ENCODE measurements at regions not wholly inside any gene's neighbourhood (a gene's known extent, or its start where the extent isn't known, plus 50 kb on each side); places are given as distances from the start of the nearest gene placed in this dataset.

DNA sequence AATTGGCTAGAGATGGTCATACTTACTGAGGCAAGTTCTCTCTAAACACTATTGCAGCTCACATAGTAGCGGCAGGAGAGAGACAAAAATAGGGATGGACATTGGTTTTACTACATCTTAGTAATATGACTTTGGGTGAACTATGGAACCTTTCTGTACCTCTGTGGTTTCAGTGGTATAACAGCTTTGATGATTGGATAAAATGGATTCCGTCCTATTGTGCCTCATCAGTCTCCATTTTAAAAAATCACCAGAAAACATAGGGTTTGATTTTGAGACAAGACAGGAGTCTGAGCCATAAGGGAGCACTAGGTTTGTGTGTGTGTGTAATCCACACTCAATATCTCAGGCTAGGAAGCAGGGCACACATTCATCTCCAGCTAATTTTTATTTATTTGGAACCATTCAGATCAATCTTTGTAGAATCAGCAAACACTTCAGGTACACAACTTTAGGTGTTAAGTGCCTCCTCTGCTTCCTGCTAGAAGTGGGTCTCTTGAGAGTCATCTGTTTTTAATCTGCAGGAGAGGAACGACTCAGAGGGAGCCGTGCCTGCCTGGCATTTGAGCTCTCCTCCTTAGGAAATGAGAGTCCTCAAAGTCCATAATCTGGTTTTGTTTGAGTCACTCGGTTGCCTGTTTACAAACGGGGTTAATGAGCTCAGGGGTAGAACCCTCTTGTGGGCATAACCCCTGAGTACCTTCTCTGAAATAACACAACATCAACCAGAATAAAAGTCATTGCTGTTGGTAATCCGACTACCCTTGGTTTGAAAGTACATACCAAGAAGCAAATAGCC is 238.5 kb upstream of the BOD1L1 start:
- H3K4me1 ChIP-seq (ENCODE audit: insufficient read depth, low read length): no peaks in the 10 kb centered on the region
- H3K36me3 ChIP-seq (ENCODE audit: insufficient read depth, low read length): no peaks in the 10 kb centered on the region
- no peak overlapping the region for H2AFZ ChIP-seq (ENCODE audit: low read depth, low read length)
- no peaks in the 10 kb centered on the region for H3K9me3 ChIP-seq (ENCODE audit: low read length)
- H3K27me3 ChIP-seq (ENCODE audit: insufficient read depth, low read length): no peaks in the 10 kb centered on the region
- no peak overlapping the region for H3K4me3 ChIP-seq (ENCODE audit: low read length)

DNA sequence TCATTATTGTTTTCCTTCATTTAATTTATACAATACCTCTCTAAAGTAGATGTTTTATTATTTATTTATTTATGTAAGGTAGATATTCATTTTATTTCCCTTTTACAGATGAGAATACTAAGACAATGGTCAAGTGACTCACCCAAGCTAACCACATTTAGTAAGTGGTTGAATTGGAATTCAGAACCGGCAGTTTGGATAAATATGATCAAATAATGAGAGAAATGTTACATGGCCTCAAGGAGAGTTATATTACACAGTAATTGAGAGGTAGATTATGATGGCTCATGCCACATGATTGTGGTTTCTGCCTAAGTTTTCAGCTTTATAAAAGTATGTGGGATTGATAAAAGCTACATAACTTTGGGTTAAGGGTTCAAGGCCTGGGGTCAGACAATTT is 239.4 kb upstream of the BOD1L1 start:
- no peak overlapping the region for H3K4me3 ChIP-seq (ENCODE audit: low read length)
- H3K9me3 ChIP-seq (ENCODE audit: low read length): no peaks in the 10 kb centered on the region
- H3K36me3 ChIP-seq (ENCODE audit: insufficient read depth, low read length): no peaks in the 10 kb centered on the region
- no peak overlapping the region for H2AFZ ChIP-seq (ENCODE audit: low read depth, low read length)
- H3K4me1 ChIP-seq (ENCODE audit: insufficient read depth, low read length): no peaks in the 10 kb centered on the region
- no peaks in the 10 kb centered on the region for H3K27me3 ChIP-seq (ENCODE audit: insufficient read depth, low read length)

DNA sequence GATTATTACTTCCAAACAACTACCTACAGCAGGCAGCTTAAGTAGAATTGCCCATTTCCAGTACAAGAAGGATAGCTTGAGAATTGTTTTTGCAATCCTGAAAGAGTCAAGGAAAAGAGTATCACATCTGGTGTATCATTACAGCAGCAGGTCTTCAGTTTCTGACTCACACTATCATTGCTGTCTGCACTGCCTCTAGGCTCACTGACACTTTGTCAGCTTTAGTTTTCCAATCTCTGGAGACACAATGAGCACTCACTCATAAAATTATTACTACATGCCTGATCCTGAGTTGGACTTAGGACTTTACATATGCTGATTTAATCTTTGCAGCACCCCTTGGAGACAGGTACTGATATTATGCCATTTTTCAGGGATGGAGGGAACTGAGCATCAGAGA is 244.6 kb upstream of the BOD1L1 start:
- H3K27me3 ChIP-seq (ENCODE audit: insufficient read depth, low read length): no peaks in the 10 kb centered on the region
- H3K4me1 ChIP-seq (ENCODE audit: insufficient read depth, low read length): no peaks in the 10 kb centered on the region
- no peak overlapping the region for H3K4me3 ChIP-seq (ENCODE audit: low read length)
- no peak overlapping the region for H2AFZ ChIP-seq (ENCODE audit: low read depth, low read length)
- no peaks in the 10 kb centered on the region for H3K36me3 ChIP-seq (ENCODE audit: insufficient read depth, low read length)
- no peaks in the 10 kb centered on the region for H3K9me3 ChIP-seq (ENCODE audit: low read length)

DNA sequence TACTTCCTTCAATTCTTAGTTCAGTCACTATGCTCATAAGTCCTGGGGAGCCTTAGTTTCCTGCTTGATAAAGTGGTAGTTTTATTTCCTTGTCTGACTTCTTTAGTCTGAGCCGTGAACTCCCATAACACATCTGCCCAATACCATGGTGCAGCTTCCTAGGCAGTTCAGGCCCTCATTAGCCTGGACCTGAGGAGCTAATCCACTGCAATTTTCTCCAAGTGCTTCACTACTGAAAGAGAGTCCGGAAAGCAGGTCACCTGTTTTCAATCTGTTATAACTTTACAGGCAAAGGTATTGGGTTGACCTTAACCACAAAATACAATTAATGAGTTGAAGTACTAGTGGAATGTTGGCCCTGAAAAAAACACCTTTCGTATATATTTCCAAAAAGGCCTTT is 245.4 kb upstream of the BOD1L1 start:
- no peaks in the 10 kb centered on the region for H3K4me1 ChIP-seq (ENCODE audit: insufficient read depth, low read length)
- H3K27me3 ChIP-seq (ENCODE audit: insufficient read depth, low read length): no peaks in the 10 kb centered on the region
- no peaks in the 10 kb centered on the region for H3K36me3 ChIP-seq (ENCODE audit: insufficient read depth, low read length)
- no peak overlapping the region for H3K4me3 ChIP-seq (ENCODE audit: low read length)
- H3K9me3 ChIP-seq (ENCODE audit: low read length): no peaks in the 10 kb centered on the region
- no peak overlapping the region for H2AFZ ChIP-seq (ENCODE audit: low read depth, low read length)

DNA sequence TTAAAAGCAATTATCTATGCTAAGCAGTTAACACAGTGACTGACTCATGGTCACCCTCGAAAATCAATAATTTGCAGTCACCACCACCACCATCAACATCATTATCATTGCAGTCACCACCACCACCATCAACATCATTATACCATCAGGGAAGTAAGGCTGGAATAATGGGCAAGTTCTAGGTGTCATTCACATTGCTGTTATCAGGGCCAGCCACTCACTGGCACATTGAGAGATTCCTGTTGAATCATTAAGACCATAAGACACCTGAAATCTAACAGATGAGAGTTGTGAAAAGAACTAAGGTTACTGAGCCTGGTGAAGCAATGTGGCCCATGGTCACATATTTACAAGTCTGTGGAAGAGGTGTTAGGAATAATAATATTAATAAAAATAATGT is 247.7 kb upstream of the BOD1L1 start:
- Histone ChIP-seq H3K9me3 (ENCODE audit: low read length) (no peaks in the 10 kb centered on the region), H3K36me3 (ENCODE audit: insufficient read depth, low read length) (no peaks in the 10 kb centered on the region), H3K4me1 (ENCODE audit: insufficient read depth, low read length) (no peaks in the 10 kb centered on the region), H2AFZ (ENCODE audit: low read depth, low read length) (no peak overlapping the region), H3K4me3 (ENCODE audit: low read length) (no peak overlapping the region), H3K27me3 (ENCODE audit: insufficient read depth, low read length) (no peaks in the 10 kb centered on the region)

DNA sequence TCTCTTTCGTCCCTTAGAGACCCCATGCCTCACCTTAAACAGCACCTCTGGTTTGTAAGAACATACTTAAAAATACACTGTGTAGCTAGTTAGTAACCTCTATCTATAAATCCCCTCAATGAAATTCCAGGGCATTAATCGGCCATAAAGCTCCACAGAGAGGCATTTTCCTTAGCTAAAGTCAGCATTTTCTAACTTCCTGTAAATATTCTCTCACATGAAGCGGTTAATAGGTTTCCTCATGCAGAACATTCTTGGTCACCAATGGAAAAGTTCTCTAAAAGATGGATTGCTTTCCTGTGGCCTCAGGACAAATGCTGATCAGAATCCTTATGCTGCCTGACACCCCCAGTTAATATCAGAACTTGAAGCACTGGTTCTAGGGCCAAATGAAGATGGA is 248.6 kb upstream of the BOD1L1 start:
- Histone ChIP-seq H3K27me3 (ENCODE audit: insufficient read depth, low read length) (no peaks in the 10 kb centered on the region), H3K4me1 (ENCODE audit: insufficient read depth, low read length) (no peaks in the 10 kb centered on the region), H3K4me3 (ENCODE audit: low read length) (no peak overlapping the region), H3K9me3 (ENCODE audit: low read length) (no peaks in the 10 kb centered on the region), H2AFZ (ENCODE audit: low read depth, low read length) (no peak overlapping the region), H3K36me3 (ENCODE audit: insufficient read depth, low read length) (no peaks in the 10 kb centered on the region)

DNA sequence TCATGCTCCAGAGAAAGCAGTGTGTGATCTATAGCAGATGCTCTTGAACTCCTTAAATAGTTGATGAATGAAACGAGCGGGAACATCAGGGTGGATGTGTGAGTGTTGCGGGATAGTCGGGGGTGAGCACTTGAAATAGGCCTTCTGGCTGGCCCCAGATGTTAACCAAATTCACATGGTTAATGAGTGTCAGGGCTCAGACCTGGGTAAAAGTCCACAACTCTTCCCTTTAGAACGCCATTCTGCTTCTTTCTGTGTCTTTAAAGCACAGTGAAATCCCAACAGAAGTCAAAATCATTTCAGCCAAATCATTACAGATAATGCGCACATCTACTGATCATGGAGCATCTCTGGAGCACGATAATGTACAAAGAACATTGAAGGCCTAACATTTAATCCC is 249.4 kb upstream of the BOD1L1 start:
- H3K4me3 ChIP-seq (ENCODE audit: low read length): no peak overlapping the region
- no peak overlapping the region for H2AFZ ChIP-seq (ENCODE audit: low read depth, low read length)
- H3K4me1 ChIP-seq (ENCODE audit: insufficient read depth, low read length): no peaks in the 10 kb centered on the region
- no peaks in the 10 kb centered on the region for H3K27me3 ChIP-seq (ENCODE audit: insufficient read depth, low read length)
- H3K36me3 ChIP-seq (ENCODE audit: insufficient read depth, low read length): no peaks in the 10 kb centered on the region
- no peaks in the 10 kb centered on the region for H3K9me3 ChIP-seq (ENCODE audit: low read length)

DNA sequence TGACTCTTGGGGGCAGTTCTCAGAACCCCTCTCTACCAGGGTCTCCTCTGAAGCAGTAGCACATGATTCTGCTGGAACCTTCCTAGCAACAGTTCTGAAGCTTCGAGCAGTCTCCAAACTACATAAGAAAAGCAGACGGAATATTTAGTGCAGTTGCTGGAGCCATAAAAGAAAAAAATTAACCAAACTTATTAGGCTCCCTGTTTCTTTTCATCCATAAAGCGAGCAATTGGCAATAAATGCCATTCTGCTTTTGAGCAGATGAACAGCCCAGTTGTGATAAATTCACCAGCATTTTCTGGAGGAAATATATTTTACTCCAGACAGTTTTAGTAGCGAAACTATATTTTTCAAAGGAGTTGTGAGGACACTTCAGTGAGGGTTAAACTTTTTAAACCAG is 250.1 kb upstream of the BOD1L1 start:
- Histone ChIP-seq H3K4me3 (ENCODE audit: low read length) (no peak overlapping the region), H3K27me3 (ENCODE audit: insufficient read depth, low read length) (no peaks in the 10 kb centered on the region), H3K36me3 (ENCODE audit: insufficient read depth, low read length) (no peaks in the 10 kb centered on the region), H3K9me3 (ENCODE audit: low read length) (no peaks in the 10 kb centered on the region), H3K4me1 (ENCODE audit: insufficient read depth, low read length) (no peaks in the 10 kb centered on the region), H2AFZ (ENCODE audit: low read depth, low read length) (no peak overlapping the region)

DNA sequence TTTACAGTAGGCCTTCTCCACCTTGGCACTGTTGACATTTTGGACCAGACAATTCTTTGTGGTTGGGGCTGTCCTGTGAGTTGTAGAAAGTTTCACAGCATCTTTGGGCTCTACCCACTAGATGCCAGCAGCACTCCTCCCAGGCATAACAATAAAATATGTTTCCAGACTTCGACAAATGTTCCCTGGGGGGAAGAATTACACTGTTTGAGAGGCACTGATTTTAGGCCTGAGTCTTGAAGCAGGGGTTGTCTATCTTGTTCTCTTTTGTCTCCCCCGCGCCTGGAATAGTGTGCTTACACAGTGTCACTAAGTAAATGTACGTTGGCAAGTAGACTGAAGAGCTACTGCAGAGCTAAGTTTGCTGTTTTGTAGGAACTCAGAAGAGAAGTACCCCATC is 254.4 kb upstream of the BOD1L1 start:
- H3K9me3 ChIP-seq (ENCODE audit: low read length): no peaks in the 10 kb centered on the region
- H3K36me3 ChIP-seq (ENCODE audit: insufficient read depth, low read length): no peaks in the 10 kb centered on the region
- no peaks in the 10 kb centered on the region for H3K4me1 ChIP-seq (ENCODE audit: insufficient read depth, low read length)
- no peaks in the 10 kb centered on the region for H3K27me3 ChIP-seq (ENCODE audit: insufficient read depth, low read length)
- no peak overlapping the region for H2AFZ ChIP-seq (ENCODE audit: low read depth, low read length)
- H3K4me3 ChIP-seq (ENCODE audit: low read length): no peak overlapping the region

DNA sequence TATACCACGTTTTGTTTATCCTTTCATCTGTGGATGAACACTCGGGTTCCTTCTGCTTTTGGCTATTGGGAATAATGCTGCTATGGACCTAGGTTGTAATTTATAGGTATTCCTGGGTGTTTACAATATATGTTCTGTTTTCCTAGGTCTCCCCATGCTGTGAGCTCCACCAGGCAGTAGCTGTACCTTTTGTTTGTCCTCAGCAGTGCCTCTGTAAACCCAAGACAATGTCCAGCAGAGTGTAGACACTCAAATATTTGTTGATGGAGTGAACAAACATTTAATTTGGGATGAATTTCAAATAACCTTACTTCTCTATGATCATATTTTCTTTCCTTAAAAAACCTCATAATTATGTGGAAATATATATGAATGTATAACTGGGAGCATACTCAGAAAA is 259.5 kb upstream of the BOD1L1 start:
- Histone ChIP-seq H3K4me1 (ENCODE audit: insufficient read depth, low read length) (peaks cover 4% of the 10 kb centered on the region), H3K4me3 (ENCODE audit: low read length) (no peak overlapping the region), H2AFZ (ENCODE audit: low read depth, low read length) (no peak overlapping the region), H3K36me3 (ENCODE audit: insufficient read depth, low read length) (no peaks in the 10 kb centered on the region), H3K27me3 (ENCODE audit: insufficient read depth, low read length) (no peaks in the 10 kb centered on the region), H3K9me3 (ENCODE audit: low read length) (no peaks in the 10 kb centered on the region)

DNA sequence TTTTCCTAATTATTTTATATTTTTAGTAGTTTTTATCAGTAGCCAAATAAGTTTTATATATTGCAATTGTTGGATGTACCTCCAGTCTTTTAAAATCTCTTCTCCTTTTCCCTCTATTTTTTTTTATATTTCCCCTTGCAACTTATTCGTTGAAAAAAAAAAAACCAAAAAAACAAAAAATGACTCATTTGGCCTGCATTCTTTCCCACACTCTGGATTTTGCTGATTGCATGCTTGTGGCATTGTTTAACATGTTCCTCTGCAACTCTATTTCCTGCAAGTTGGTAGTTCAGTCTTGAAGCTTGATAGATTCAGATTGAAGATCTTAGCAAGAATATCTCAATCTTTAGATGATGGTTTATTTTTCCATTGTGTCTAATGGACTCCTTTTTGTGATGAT is 260.6 kb upstream of the BOD1L1 start:
- Histone ChIP-seq H3K4me3 (ENCODE audit: low read length) (no peak overlapping the region), H2AFZ (ENCODE audit: low read depth, low read length) (no peak overlapping the region), H3K4me1 (ENCODE audit: insufficient read depth, low read length) (peaks cover 5% of the 10 kb centered on the region), H3K27me3 (ENCODE audit: insufficient read depth, low read length) (no peaks in the 10 kb centered on the region), H3K9me3 (ENCODE audit: low read length) (no peaks in the 10 kb centered on the region), H3K36me3 (ENCODE audit: insufficient read depth, low read length) (no peaks in the 10 kb centered on the region)

DNA sequence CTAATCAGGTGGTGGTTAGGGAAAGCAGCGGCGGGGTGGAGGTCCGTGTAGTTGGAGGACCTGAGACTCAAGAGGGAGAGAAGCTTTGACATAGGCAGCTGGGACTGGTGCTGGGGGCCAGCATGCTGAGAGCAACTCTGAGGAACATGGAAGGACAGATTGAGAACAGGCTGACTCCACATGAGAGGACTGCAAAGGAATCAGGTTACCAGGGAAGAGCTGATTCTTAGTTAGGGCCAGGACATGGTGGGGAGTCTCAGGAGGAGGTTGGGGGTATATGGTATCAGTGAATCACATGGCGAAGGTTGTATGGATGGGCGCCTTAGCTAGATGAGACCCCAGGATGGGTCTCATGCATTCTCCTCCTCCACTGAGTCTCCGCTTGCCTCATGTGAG is 264.0 kb upstream of the BOD1L1 start:
- Histone ChIP-seq H3K9me3 (ENCODE audit: low read length) (no peaks in the 10 kb centered on the region), H3K4me3 (ENCODE audit: low read length) (no peak overlapping the region), H3K27me3 (ENCODE audit: insufficient read depth, low read length) (no peaks in the 10 kb centered on the region), H3K4me1 (ENCODE audit: insufficient read depth, low read length) (peaks cover 5% of the 10 kb centered on the region), H3K36me3 (ENCODE audit: insufficient read depth, low read length) (no peaks in the 10 kb centered on the region), H2AFZ (ENCODE audit: low read depth, low read length) (no peak overlapping the region)

DNA sequence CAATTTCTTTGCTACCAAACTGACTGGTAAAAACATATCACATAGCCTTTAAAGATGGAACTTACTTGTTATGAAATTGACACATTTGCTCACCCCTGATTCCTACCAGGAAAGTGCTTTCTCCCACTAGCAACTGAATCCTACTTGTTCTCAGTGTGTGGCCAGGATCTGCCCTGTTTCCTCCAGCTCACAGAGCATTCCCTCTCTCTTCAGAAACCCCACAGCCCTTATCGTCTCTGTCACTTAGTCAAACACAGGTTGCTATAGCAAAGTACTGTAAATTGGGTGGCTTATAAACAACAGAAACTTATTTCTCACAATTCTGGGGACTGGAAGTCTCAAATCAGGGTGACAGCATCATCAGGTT is 265.2 kb upstream of the BOD1L1 start:
- H3K36me3 ChIP-seq (ENCODE audit: insufficient read depth, low read length): no peaks in the 10 kb centered on the region
- H3K9me3 ChIP-seq (ENCODE audit: low read length): no peaks in the 10 kb centered on the region
- H3K4me3 ChIP-seq (ENCODE audit: low read length): no peak overlapping the region
- no peak overlapping the region for H2AFZ ChIP-seq (ENCODE audit: low read depth, low read length)
- H3K27me3 ChIP-seq (ENCODE audit: insufficient read depth, low read length): no peaks in the 10 kb centered on the region
- peaks cover 5% of the 10 kb centered on the region for H3K4me1 ChIP-seq (ENCODE audit: insufficient read depth, low read length)

DNA sequence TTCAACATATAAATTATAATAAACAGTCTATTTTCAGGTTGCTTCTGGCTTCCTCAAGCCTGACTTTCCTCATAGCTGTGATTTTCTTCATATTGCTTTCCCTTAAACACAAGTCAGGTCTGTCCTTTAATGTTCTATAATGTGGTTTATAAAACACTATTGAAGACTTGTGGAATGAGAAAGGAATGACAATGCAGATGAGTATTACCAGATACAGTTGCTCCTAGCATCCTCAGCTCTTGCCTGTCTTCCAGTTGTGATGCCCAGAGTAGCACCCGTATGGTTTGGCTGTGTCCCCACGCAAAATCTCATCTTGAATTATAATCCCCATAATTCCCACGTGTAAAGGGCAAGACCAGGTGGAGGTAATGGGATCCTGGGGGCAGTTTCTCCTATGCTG is 265.7 kb upstream of the BOD1L1 start:
- H3K4me3 ChIP-seq (ENCODE audit: low read length): no peak overlapping the region
- no peaks in the 10 kb centered on the region for H3K27me3 ChIP-seq (ENCODE audit: insufficient read depth, low read length)
- H3K4me1 ChIP-seq (ENCODE audit: insufficient read depth, low read length): peaks cover 5% of the 10 kb centered on the region
- no peaks in the 10 kb centered on the region for H3K36me3 ChIP-seq (ENCODE audit: insufficient read depth, low read length)
- no peak overlapping the region for H2AFZ ChIP-seq (ENCODE audit: low read depth, low read length)
- H3K9me3 ChIP-seq (ENCODE audit: low read length): no peaks in the 10 kb centered on the region

All from neuron (in vitro differentiated cells).